ENCODE measurements at regions not wholly inside any gene's neighbourhood (a gene's known extent, or its start where the extent isn't known, plus 50 kb on each side); places are given as distances from the start of the nearest gene placed in this dataset.
A peak's percentile ranks its signal among the peaks of the same experiment; 100 is the strongest.

GRCh38 chr6:145208474-145208873, 526.8 kb downstream of the EPM2A start:
- ATAC-seq (replicated peaks in 1 of 2) (no peak), DNase-seq (no peak)
- Mint-ChIP-seq H3K27me3 (ENCODE audit: low read depth) (no peaks in the 10 kb centered on the region), H3K4me3 (no peak overlapping the region), H3K9me3 (no peaks in the 10 kb centered on the region), H3K4me1 (ENCODE audit: low read depth) (no peaks in the 10 kb centered on the region), H3K27ac (no peak overlapping the region), H3K36me3 (ENCODE audit: insufficient read depth in 2 of 2) (no peaks in the 10 kb centered on the region)

GRCh38 chr6:145209272-145209671, 526.0 kb downstream of the EPM2A start:
- Mint-ChIP-seq H3K27ac (no peak overlapping the region), H3K9me3 (no peaks in the 10 kb centered on the region), H3K4me3 (no peak overlapping the region), H3K4me1 (ENCODE audit: low read depth) (no peaks in the 10 kb centered on the region), H3K27me3 (ENCODE audit: low read depth) (no peaks in the 10 kb centered on the region), H3K36me3 (ENCODE audit: insufficient read depth in 2 of 2) (no peaks in the 10 kb centered on the region)
- ATAC-seq (replicated peaks in 1 of 2) = no peak
- no peak for DNase-seq

GRCh38 chr6:145212813-145213212, 522.5 kb downstream of the EPM2A start:
- no peak for DNase-seq
- no peaks in the 10 kb centered on the region for H3K4me1 Mint-ChIP-seq (ENCODE audit: low read depth)

GRCh38 chr6:145213614-145214013, 521.7 kb downstream of the EPM2A start:
- H3K9me3 Mint-ChIP-seq = no peaks in the 10 kb centered on the region
- DNase-seq = no peak
- no peak overlapping the region for H3K4me3 Mint-ChIP-seq
- H3K27ac Mint-ChIP-seq = no peak overlapping the region
- H3K4me1 Mint-ChIP-seq (ENCODE audit: low read depth) = no peaks in the 10 kb centered on the region
- H3K36me3 Mint-ChIP-seq (ENCODE audit: insufficient read depth in 2 of 2) = no peaks in the 10 kb centered on the region
- no peak for ATAC-seq (replicated peaks in 1 of 2)
- H3K27me3 Mint-ChIP-seq (ENCODE audit: low read depth) = peaks cover 8% of the 10 kb centered on the region

More at GRCh38 chr6:145212813-145213212, 522.5 kb downstream of the EPM2A start:
- no peaks in the 10 kb centered on the region for H3K36me3 Mint-ChIP-seq (ENCODE audit: insufficient read depth in 2 of 2)
- H3K27ac Mint-ChIP-seq = no peak overlapping the region
- peaks cover 8% of the 10 kb centered on the region for H3K27me3 Mint-ChIP-seq (ENCODE audit: low read depth)
- H3K9me3 Mint-ChIP-seq = no peaks in the 10 kb centered on the region
- H3K4me3 Mint-ChIP-seq = no peak overlapping the region
- ATAC-seq (replicated peaks in 1 of 2) = no peak

- no peaks in the 10 kb centered on the region for H3K9me3 Mint-ChIP-seq
- peaks cover 0 to 2% of the 10 kb centered on the region in 2 donors for H3K36me3 Mint-ChIP-seq (ENCODE audit: insufficient read depth in 2 of 2)
- DNase-seq (peak in 1 of 2 donors; percentile 2), ATAC-seq (replicated peaks in 1 of 2) (no peak)
- no peaks in the 10 kb centered on the region for H3K4me1 Mint-ChIP-seq (ENCODE audit: low read depth)
- no peak overlapping the region for H3K4me3 Mint-ChIP-seq
- no peak overlapping the region for H3K27ac Mint-ChIP-seq
- peaks cover 8% of the 10 kb centered on the region for H3K27me3 Mint-ChIP-seq (ENCODE audit: low read depth)
These were observed 520.8 kb downstream of the EPM2A start for GRCh38 chr6:145214570-145214969.

- no peaks in the 10 kb centered on the region for H3K4me1 Mint-ChIP-seq (ENCODE audit: low read depth)
- H3K4me3 Mint-ChIP-seq = no peak overlapping the region
These were observed 510.9 kb downstream of the EPM2A start for GRCh38 chr6:145224450-145224849.

GRCh38 chr6:145225500-145225899, 509.8 kb downstream of the EPM2A start:
- ATAC-seq (replicated peaks in 1 of 2) = no peak
- H3K9me3 Mint-ChIP-seq = no peaks in the 10 kb centered on the region

More at GRCh38 chr6:145224450-145224849, 510.9 kb downstream of the EPM2A start:
- DNase-seq (no peak), ATAC-seq (replicated peaks in 1 of 2) (no peak)
- peaks cover 10% of the 10 kb centered on the region for H3K27me3 Mint-ChIP-seq (ENCODE audit: low read depth)
- H3K36me3 Mint-ChIP-seq (ENCODE audit: insufficient read depth in 2 of 2) = no peaks in the 10 kb centered on the region
- no peak overlapping the region for H3K27ac Mint-ChIP-seq
- no peaks in the 10 kb centered on the region for H3K9me3 Mint-ChIP-seq

GRCh38 chr6:145227593-145227992, 507.7 kb downstream of the EPM2A start:
- Mint-ChIP-seq H3K9me3 (no peaks in the 10 kb centered on the region), H3K4me1 (ENCODE audit: low read depth) (no peaks in the 10 kb centered on the region)
- no peak for ATAC-seq (replicated peaks in 1 of 2)

More at GRCh38 chr6:145225500-145225899, 509.8 kb downstream of the EPM2A start:
- Mint-ChIP-seq H3K36me3 (ENCODE audit: insufficient read depth in 2 of 2) (no peaks in the 10 kb centered on the region), H3K27ac (no peak overlapping the region), H3K27me3 (ENCODE audit: low read depth) (peaks cover 10% of the 10 kb centered on the region), H3K4me3 (no peak overlapping the region), H3K4me1 (ENCODE audit: low read depth) (no peaks in the 10 kb centered on the region)
- DNase-seq = no peak

GRCh38 chr6:145228962-145229582, 506.2 kb downstream of the EPM2A start:
- no peak for ATAC-seq (replicated peaks in 1 of 2)
- Mint-ChIP-seq H3K27ac (no peak overlapping the region), H3K36me3 (ENCODE audit: insufficient read depth in 2 of 2) (no peaks in the 10 kb centered on the region), H3K4me3 (no peak overlapping the region), H3K27me3 (ENCODE audit: low read depth) (no peaks in the 10 kb centered on the region), H3K4me1 (ENCODE audit: low read depth) (no peaks in the 10 kb centered on the region), H3K9me3 (peaks cover 2 to 5% of the 10 kb centered on the region in 2 donors)
- DNase-seq = no peak

More at GRCh38 chr6:145227593-145227992, 507.7 kb downstream of the EPM2A start:
- Mint-ChIP-seq H3K4me3 (no peak overlapping the region), H3K36me3 (ENCODE audit: insufficient read depth in 2 of 2) (no peaks in the 10 kb centered on the region), H3K27me3 (ENCODE audit: low read depth) (no peaks in the 10 kb centered on the region), H3K27ac (no peak overlapping the region)
- DNase-seq = no peak

GRCh38 chr6:145233955-145234354, 501.4 kb downstream of the EPM2A start:
- no peaks in the 10 kb centered on the region for H3K4me1 Mint-ChIP-seq (ENCODE audit: low read depth)
- H3K27ac Mint-ChIP-seq = no peak overlapping the region
- peaks cover 9% of the 10 kb centered on the region for H3K27me3 Mint-ChIP-seq (ENCODE audit: low read depth)
- no peak for DNase-seq
- no peak for ATAC-seq (replicated peaks in 1 of 2)
- H3K36me3 Mint-ChIP-seq (ENCODE audit: insufficient read depth in 2 of 2) = no peaks in the 10 kb centered on the region
- H3K9me3 Mint-ChIP-seq = peaks cover 2 to 5% of the 10 kb centered on the region in 2 donors
- no peak overlapping the region for H3K4me3 Mint-ChIP-seq

GRCh38 chr6:145235207-145235606, 500.1 kb downstream of the EPM2A start:
- Mint-ChIP-seq H3K36me3 (ENCODE audit: insufficient read depth in 2 of 2) (no peaks in the 10 kb centered on the region), H3K9me3 (peaks cover 2 to 5% of the 10 kb centered on the region in 2 donors), H3K27ac (no peak overlapping the region), H3K4me1 (ENCODE audit: low read depth) (no peaks in the 10 kb centered on the region), H3K4me3 (no peak overlapping the region), H3K27me3 (ENCODE audit: low read depth) (peaks cover 9% of the 10 kb centered on the region)
- DNase-seq (no peak), ATAC-seq (replicated peaks in 1 of 2) (no peak)

GRCh38 chr6:145238787-145239186, 496.5 kb downstream of the EPM2A start:
- Mint-ChIP-seq H3K27ac (no peak overlapping the region), H3K4me3 (no peak overlapping the region), H3K36me3 (ENCODE audit: insufficient read depth in 2 of 2) (no peaks in the 10 kb centered on the region), H3K27me3 (ENCODE audit: low read depth) (peaks cover 9% of the 10 kb centered on the region), H3K9me3 (peaks cover under 1% of the 10 kb centered on the region in 2 donors), H3K4me1 (ENCODE audit: low read depth) (no peaks in the 10 kb centered on the region)
- ATAC-seq (replicated peaks in 1 of 2) (no peak), DNase-seq (no peak)

- Mint-ChIP-seq H3K4me3 (no peak overlapping the region), H3K27me3 (ENCODE audit: low read depth) (peaks cover 9% of the 10 kb centered on the region), H3K4me1 (ENCODE audit: low read depth) (no peaks in the 10 kb centered on the region), H3K9me3 (no peaks in the 10 kb centered on the region), H3K36me3 (ENCODE audit: insufficient read depth in 2 of 2) (no peaks in the 10 kb centered on the region), H3K27ac (no peak overlapping the region)
- no peak for ATAC-seq (replicated peaks in 1 of 2)
- no peak for DNase-seq
These were observed 494.3 kb downstream of the EPM2A start for GRCh38 chr6:145241039-145241438.

GRCh38 chr6:145241721-145242120, 493.6 kb downstream of the EPM2A start:
- no peaks in the 10 kb centered on the region for H3K4me1 Mint-ChIP-seq (ENCODE audit: low read depth)
- H3K27me3 Mint-ChIP-seq (ENCODE audit: low read depth) = peaks cover 9% of the 10 kb centered on the region
- DNase-seq (no peak), ATAC-seq (replicated peaks in 1 of 2) (no peak)
- no peak overlapping the region for H3K4me3 Mint-ChIP-seq
- H3K27ac Mint-ChIP-seq = no peak overlapping the region
- H3K36me3 Mint-ChIP-seq (ENCODE audit: insufficient read depth in 2 of 2) = no peaks in the 10 kb centered on the region
- no peaks in the 10 kb centered on the region for H3K9me3 Mint-ChIP-seq

Data from activated T-cell treated with anti-CD3 and anti-CD28 coated beads, Interleukin-2, amount 50 U/mL, for 72 hours (primary cell).